ENCODE measurements at regions not wholly inside any gene's neighbourhood (a gene's known extent, or its start where the extent isn't known, plus 50 kb on each side); places are given as distances from the start of the nearest gene placed in this dataset.

DNA sequence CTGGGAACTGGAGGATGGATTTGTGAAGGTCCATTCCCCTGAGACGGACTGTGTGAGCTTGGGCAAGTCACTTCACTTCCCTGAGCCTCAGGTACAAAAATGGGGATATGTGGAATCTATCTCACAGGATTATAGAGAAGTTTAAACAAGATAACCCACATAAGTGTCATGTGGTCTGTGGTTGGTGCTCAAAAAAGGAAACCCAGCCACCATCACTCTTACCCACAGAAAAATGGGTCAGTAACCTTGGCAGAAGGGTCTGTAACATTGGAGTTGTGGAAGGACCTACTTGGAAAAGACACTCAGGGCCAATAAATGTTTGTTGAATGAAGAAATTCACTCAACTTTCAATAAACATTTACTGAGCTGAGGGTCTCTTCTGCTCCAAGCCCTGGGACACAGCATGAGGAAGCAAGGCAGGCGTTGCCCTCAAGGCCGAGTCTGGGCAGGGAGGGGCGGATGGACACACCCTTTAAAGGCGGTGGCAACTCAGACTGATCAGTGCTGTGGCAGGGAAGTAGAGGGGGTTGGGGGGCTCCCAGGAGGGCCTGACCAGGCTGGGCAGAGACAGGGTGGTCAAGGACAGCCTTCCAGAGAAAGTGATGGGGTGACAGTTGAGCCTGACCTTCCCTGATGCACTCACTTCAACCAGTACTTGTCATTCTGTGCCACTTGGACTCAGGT, 66.7 kb upstream of the ACOT11 start:
- TF ChIP-seq POLR2A (IDR thresholded peaks at IDR 0.05), result no peak
- TF ChIP-seq, protein P1, sequence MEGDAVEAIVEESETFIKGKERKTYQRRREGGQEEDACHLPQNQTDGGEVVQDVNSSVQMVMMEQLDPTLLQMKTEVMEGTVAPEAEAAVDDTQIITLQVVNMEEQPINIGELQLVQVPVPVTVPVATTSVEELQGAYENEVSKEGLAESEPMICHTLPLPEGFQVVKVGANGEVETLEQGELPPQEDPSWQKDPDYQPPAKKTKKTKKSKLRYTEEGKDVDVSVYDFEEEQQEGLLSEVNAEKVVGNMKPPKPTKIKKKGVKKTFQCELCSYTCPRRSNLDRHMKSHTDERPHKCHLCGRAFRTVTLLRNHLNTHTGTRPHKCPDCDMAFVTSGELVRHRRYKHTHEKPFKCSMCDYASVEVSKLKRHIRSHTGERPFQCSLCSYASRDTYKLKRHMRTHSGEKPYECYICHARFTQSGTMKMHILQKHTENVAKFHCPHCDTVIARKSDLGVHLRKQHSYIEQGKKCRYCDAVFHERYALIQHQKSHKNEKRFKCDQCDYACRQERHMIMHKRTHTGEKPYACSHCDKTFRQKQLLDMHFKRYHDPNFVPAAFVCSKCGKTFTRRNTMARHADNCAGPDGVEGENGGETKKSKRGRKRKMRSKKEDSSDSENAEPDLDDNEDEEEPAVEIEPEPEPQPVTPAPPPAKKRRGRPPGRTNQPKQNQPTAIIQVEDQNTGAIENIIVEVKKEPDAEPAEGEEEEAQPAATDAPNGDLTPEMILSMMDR (IDR thresholded peaks at IDR 0.05), result no peak

All from esophagus squamous epithelium (tissue), 4 donors.